Activated T-helper 1 cell treated with anti-CD3 and anti-CD28 coated beads, Interleukin-12 subunit alpha, Interleukin-12 subunit beta, Interleukin-2, Interleukin-4 antibody, amounts not matched to agents 30 ng/mL and 10 ng/mL and 1 ng/mL, durations not matched to agents 14 hours and 24 hours and 36 hours (primary cell): ENCODE measurements at regions not wholly inside any gene's neighbourhood (a gene's known extent, or its start where the extent isn't known, plus 50 kb on each side); places are given as distances from the start of the nearest gene placed in this dataset.
"Not testable (repeated sequence)": the region's sequence is repeated elsewhere in the genome, so short reads cannot be mapped to it uniquely, and the experiment has no call there.

Experiments used
- DNase-seq: peaks from one replicate; pipeline ENCODE4 v3.0.0; 2021; ENCODE audit warnings: low spot score
- H3K27ac Mint-ChIP-seq: one replicate; pipeline ENCODE4 v1.8.0; 2021; ENCODE audit warnings: mild to moderate bottlenecking, mixed read lengths
- H3K27me3 Mint-ChIP-seq: one replicate; pipeline ENCODE4 v1.8.0; 2022; ENCODE audit warnings: mild to moderate bottlenecking, moderate library complexity, mixed read lengths; ENCODE audit not compliant: insufficient read depth
- H3K36me3 Mint-ChIP-seq: one replicate; pipeline ENCODE4 v1.8.0; 2021; ENCODE audit warnings: low read depth, mixed read lengths
- H3K4me1 Mint-ChIP-seq: one replicate; pipeline ENCODE4 v1.8.0; 2021; ENCODE audit warnings: low read depth, mixed read lengths
- H3K4me3 Mint-ChIP-seq: one replicate; pipeline ENCODE4 v1.8.0; 2021; ENCODE audit warnings: mild to moderate bottlenecking, moderate library complexity, mixed read lengths
- H3K9me3 Mint-ChIP-seq: one replicate; pipeline ENCODE4 v1.8.0; 2021; ENCODE audit warnings: mixed read lengths
- intact Hi-C: fragments of 100-400 bp; cut with micrococcal nuclease; formaldehyde crosslinking; loops from one replicate; pipeline ENCODE4 v1.15.1; 2024

DNA sequence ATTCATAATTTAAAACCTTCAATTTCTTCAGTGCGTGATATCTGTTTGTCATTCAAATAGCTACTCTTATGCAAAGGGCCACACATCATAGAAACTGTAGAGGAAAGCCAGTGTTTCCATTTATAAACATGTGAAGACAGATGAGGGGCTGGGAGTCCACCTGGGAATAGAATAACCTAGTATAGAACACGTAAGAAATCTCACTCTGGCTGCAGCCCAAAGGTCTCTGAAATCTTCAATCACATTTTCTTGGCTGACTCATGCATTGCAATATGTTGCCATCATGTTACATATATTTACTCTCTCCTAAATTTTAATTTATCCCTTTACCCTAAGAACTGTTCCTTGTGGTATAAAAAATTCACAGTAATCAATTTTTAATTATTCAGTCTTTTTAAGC, 123.2 kb downstream of the ELOVL4 start:
- Mint-ChIP-seq H3K4me3 (no peak overlapping the region), H3K27ac (no peak overlapping the region), H3K9me3 (no peaks in the 10 kb centered on the region), H3K27me3 (peaks cover 6% of the 10 kb centered on the region), H3K4me1 (no peaks in the 10 kb centered on the region), H3K36me3 (no peaks in the 10 kb centered on the region)
- intact Hi-C loops, result no loop called here
- no peak for DNase-seq

DNA sequence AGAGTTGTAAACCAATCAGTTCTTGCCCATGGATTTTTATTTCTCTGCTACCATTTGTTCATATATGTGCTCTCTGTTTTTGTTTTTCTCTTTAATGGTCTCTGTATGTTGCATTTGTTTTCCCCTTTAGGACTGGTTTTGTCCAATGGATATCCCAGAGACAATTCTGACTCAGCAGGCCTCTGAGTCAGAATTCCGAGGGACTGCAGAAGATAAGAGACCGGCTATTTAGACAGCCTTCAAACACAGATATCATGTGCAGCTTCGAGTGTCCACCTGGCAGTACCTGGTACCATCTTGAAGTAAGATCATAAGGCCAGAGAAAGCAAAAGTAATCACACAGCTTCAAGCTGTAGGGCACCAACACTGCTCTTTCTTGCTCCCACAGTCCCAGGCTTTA, 125.5 kb downstream of the ELOVL4 start:
- no peak overlapping the region for H3K27ac Mint-ChIP-seq
- H3K4me1 Mint-ChIP-seq, result no peaks in the 10 kb centered on the region
- no peak for DNase-seq
- no peak overlapping the region for H3K4me3 Mint-ChIP-seq
- no peaks in the 10 kb centered on the region for H3K9me3 Mint-ChIP-seq
- H3K27me3 Mint-ChIP-seq, result peaks cover 9% of the 10 kb centered on the region
- no peaks in the 10 kb centered on the region for H3K36me3 Mint-ChIP-seq
- intact Hi-C loops, result no loop called here

DNA sequence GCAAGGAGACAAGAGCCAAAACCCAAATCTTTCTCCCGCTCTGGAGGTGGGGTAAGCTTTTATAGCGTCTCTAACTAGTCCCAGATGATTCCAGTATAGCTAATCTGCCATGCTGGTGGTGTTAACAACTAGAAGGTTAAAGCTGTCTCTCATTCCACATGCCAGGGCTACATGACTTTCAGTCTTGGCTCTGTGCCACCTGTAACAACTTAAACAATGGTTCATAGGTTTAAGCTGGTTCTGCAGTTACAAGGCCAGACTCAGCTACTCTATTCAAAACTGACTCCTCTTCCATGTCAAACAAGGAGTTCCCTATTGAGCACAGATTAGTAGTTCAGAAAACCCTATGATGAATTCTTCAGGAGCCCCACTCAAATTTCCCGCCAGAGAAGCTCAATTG, 128.9 kb downstream of the ELOVL4 start:
- no peaks in the 10 kb centered on the region for H3K4me1 Mint-ChIP-seq
- intact Hi-C loops, result no loop called here

DNA sequence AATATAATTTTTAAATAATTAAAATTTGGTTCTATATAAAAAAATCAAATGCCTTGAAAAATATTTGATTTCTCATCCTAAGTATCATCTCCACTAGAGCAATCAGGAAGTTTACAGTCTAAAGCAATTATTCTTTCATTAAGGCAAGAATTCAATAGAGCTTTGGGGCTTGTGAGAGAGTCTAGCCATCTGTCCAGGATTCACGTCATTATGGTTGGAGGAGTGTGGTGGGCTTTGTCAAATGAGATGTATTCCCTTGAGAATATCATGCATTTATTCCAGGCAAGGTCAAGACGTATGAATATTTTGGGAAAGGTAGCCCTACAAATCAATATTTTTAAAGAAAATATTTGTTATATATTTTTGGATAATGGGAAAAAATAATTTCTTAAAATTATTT, 132.4 kb downstream of the ELOVL4 start:
- no peak overlapping the region for H3K27ac Mint-ChIP-seq
- H3K4me1 Mint-ChIP-seq, result no peaks in the 10 kb centered on the region
- no peak overlapping the region for H3K4me3 Mint-ChIP-seq
- intact Hi-C loops, result loop anchor here (1.0 to 2.0 kb wide), 4 partner anchors 11 to 245 kb away; no protein-coding TSS in a partner anchor
- no peak for DNase-seq
- H3K36me3 Mint-ChIP-seq, result no peaks in the 10 kb centered on the region
- no peaks in the 10 kb centered on the region for H3K9me3 Mint-ChIP-seq
- H3K27me3 Mint-ChIP-seq, result peaks cover 8% of the 10 kb centered on the region

More for the DNA sequence above, 128.9 kb downstream of the ELOVL4 start:
- Mint-ChIP-seq H3K4me3 (no peak overlapping the region), H3K9me3 (no peaks in the 10 kb centered on the region), H3K27ac (no peak overlapping the region), H3K36me3 (no peaks in the 10 kb centered on the region), H3K27me3 (peaks cover 5% of the 10 kb centered on the region)
- no peak for DNase-seq

- H3K27me3 Mint-ChIP-seq, result peaks cover 8% of the 10 kb centered on the region
- H3K9me3 Mint-ChIP-seq, result no peaks in the 10 kb centered on the region
- no peak overlapping the region for H3K27ac Mint-ChIP-seq
- no peaks in the 10 kb centered on the region for H3K36me3 Mint-ChIP-seq
- DNase-seq, result peak; percentile 37
- intact Hi-C loops, result loop anchor here (1.0 to 2.0 kb wide), 4 partner anchors 10 to 244 kb away; no protein-coding TSS in a partner anchor
- H3K4me1 Mint-ChIP-seq, result no peaks in the 10 kb centered on the region
- no peak overlapping the region for H3K4me3 Mint-ChIP-seq
Observed at GRCh38 chr6:79813854-79814709, 133.3 kb downstream of the ELOVL4 start.

DNA sequence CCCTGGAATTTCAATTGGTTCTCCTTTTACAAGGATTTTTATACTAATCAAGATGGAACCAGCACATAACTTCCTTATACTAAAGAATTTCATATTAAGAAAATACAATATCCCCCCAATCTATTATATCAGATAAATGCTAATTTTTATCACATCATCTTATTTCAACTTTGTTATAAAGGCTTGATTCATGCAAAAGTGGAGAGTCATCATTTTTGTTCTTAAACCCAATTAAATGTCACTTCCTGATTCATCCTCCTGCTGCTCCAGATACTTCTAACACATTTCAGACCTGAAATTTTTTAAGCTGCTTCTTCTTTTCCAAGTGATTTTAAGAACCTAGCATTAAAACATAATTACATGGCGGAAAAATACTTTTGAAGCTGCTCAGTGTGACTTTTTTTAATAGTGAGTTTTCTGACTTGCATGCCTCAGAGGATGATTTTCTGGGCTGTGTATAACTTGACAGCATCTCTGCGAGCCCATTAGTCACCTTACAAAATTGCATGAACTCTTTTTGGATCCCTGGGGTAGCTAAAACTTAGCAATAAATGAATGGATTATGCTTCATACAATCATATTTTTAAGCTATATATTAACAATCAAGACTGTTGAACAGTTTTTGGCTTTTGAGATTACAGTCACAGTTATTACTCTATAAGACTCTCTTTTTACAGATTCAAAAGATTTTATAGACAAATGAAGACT, 134.1 kb downstream of the ELOVL4 start:
- no peaks in the 10 kb centered on the region for H3K9me3 Mint-ChIP-seq
- DNase-seq, result no peak
- intact Hi-C loops, result no loop called here
- H3K4me3 Mint-ChIP-seq, result no peak overlapping the region
- H3K27ac Mint-ChIP-seq, result no peak overlapping the region
- H3K27me3 Mint-ChIP-seq, result peaks cover 8% of the 10 kb centered on the region
- no peaks in the 10 kb centered on the region for H3K4me1 Mint-ChIP-seq
- H3K36me3 Mint-ChIP-seq, result no peaks in the 10 kb centered on the region

DNA sequence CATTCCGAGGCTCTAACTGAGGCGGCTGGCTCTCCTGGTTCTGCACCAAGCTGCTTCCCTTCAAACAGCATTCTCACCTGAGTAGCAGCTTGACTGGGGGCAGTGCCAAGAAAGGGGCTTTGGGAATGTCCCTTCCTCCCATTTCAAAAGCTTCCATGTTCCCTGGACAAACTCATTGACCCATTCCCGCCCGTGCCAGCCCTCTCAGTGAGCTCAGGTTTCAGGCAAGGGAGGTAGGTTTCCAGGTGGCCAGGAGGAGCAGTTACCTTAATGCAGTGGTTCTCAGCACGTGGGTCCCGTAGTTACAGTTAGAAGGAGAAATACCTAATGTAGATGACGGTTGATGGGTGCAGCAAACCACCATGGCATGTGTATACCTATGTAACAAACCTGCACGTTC, 135.2 kb downstream of the ELOVL4 start:
- Mint-ChIP-seq H3K4me1 (no peaks in the 10 kb centered on the region), H3K27ac (no peak overlapping the region), H3K4me3 (no peak overlapping the region), H3K27me3 (peaks cover 6% of the 10 kb centered on the region), H3K36me3 (no peaks in the 10 kb centered on the region), H3K9me3 (no peaks in the 10 kb centered on the region)
- no peak for DNase-seq
- intact Hi-C loops, result no loop called here

DNA sequence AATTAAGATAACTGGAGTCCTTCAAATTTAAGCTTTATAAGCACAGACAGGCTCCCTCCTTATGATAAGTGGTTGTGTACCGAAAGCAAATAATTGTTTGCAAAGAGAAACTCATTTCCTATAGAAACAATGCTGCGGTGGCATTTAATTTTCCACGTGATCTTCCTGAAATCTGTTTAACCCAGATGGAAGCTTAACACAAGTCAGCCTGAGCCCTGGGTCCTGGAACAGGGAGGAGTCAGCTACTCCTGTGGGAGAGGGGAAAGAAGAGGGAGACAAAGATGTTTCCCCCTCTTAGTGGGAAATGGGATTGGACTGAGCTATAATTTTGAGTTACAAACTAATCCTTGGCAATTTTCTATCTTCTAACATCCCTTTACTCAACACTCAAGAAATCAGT, 136.5 kb downstream of the ELOVL4 start:
- H3K27me3 Mint-ChIP-seq, result peaks cover 3% of the 10 kb centered on the region
- H3K27ac Mint-ChIP-seq, result no peak overlapping the region
- DNase-seq, result no peak
- intact Hi-C loops, result no loop called here
- H3K4me1 Mint-ChIP-seq, result no peaks in the 10 kb centered on the region
- peaks cover 3% of the 10 kb centered on the region for H3K9me3 Mint-ChIP-seq
- H3K36me3 Mint-ChIP-seq, result no peaks in the 10 kb centered on the region
- H3K4me3 Mint-ChIP-seq, result no peak overlapping the region

DNA sequence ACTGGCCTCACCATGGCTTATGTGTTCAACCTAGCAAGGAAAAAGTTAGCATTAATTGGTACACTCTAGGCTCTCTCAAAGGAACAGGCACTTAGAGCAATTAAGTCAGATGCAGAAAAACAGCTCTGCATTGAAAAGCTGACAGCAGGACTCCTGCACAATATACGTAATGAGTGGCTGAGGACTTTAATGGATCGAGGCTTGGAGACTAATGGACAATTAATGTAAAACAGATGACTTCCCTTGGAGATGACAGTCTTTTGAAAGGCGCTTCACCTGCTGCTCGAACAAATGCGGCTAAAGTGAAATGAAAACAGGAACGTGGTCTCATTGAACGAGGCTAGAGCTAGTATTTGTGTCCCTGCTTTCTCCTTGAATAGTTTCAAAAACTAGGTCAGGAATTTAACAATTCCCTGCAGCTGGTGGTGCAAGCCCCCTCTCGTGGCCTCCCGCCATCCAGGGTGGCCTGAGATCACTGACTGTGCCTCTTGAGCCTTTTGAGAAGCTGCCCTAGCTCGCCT, 137.1 kb downstream of the ELOVL4 start:
- H3K27ac Mint-ChIP-seq, result no peak overlapping the region
- intact Hi-C loops, result no loop called here
- peaks cover 3% of the 10 kb centered on the region for H3K9me3 Mint-ChIP-seq
- H3K4me1 Mint-ChIP-seq, result no peaks in the 10 kb centered on the region
- no peaks in the 10 kb centered on the region for H3K36me3 Mint-ChIP-seq
- DNase-seq, result no peak
- H3K27me3 Mint-ChIP-seq, result peaks cover 3% of the 10 kb centered on the region
- H3K4me3 Mint-ChIP-seq, result no peak overlapping the region

GRCh38 chr6:79808921-79809320, 138.4 kb downstream of the ELOVL4 start:
- H3K27me3 Mint-ChIP-seq, result peaks cover 3% of the 10 kb centered on the region
- intact Hi-C loops, result no loop called here
- H3K36me3 Mint-ChIP-seq, result no peaks in the 10 kb centered on the region
- no peak overlapping the region for H3K27ac Mint-ChIP-seq
- DNase-seq, result no peak
- peaks cover 3% of the 10 kb centered on the region for H3K9me3 Mint-ChIP-seq
- H3K4me1 Mint-ChIP-seq, result peaks cover 6% of the 10 kb centered on the region
- no peak overlapping the region for H3K4me3 Mint-ChIP-seq

DNA sequence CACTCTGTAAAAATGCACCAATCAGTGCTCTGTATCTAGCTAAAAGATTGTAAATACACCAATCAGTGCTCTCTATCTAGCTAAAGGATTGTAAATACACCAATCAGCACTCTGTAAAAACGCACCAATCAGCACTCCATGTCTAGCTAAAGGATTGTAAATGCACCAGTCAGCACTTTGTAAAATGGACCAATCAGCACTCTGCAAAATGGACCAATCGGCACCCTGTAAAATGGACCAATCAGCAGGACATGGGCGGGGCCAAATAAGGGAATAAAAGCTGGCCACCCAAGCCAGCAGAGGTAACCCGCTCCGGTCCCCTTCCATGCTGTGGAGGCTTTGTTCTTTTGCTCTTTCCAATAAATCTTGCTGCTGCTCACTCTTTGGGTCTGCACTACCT, 140.7 kb downstream of the ELOVL4 start:
- H3K36me3 Mint-ChIP-seq, H3K27me3 Mint-ChIP-seq, H3K27ac Mint-ChIP-seq, H3K4me3 Mint-ChIP-seq, H3K4me1 Mint-ChIP-seq, H3K9me3 Mint-ChIP-seq, intact Hi-C loops, DNase-seq: not testable (repeated sequence)

DNA sequence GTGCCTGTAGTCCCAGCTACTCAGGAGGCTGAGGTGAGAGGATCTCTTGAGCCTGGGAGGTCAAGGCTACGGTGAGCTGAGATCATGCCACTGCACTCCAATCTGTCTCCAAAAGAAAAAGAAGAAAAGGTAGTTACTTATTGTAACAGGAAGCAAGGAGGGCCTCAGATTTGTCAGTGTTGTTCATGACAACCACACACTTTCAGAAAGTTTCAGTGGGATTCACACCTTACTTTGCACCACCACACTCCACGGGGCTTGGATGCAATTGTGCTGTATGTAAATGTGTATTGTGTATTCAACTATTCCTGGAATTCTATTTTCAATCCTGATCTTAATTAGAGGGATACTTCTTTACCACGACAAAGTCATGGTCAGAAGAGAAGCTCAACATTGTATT, 142.6 kb downstream of the ELOVL4 start:
- no peak overlapping the region for H3K4me3 Mint-ChIP-seq
- H3K27me3 Mint-ChIP-seq, result no peaks in the 10 kb centered on the region
- peaks cover 6% of the 10 kb centered on the region for H3K4me1 Mint-ChIP-seq
- H3K9me3 Mint-ChIP-seq, result peaks cover 3% of the 10 kb centered on the region
- intact Hi-C loops, result loop anchor here (1.0 kb wide), 1 partner anchor 10 kb away; no protein-coding TSS in a partner anchor
- H3K27ac Mint-ChIP-seq, result no peak overlapping the region
- no peaks in the 10 kb centered on the region for H3K36me3 Mint-ChIP-seq
- no peak for DNase-seq

- peaks cover 6% of the 10 kb centered on the region for H3K4me1 Mint-ChIP-seq
- peaks cover 3% of the 10 kb centered on the region for H3K9me3 Mint-ChIP-seq
- no peak overlapping the region for H3K4me3 Mint-ChIP-seq
- intact Hi-C loops, result loop anchor here (1.0 kb wide), 1 partner anchor 10 kb away; no protein-coding TSS in a partner anchor
- no peak for DNase-seq
- H3K27ac Mint-ChIP-seq, result no peak overlapping the region
- no peaks in the 10 kb centered on the region for H3K36me3 Mint-ChIP-seq
- H3K27me3 Mint-ChIP-seq, result no peaks in the 10 kb centered on the region
Observed at GRCh38 chr6:79803917-79804316, 143.4 kb downstream of the ELOVL4 start.
